Kidney (tissue), 13 donors: ENCODE measurements at regions not wholly inside any gene's neighbourhood (a gene's known extent, or its start where the extent isn't known, plus 50 kb on each side); places are given as distances from the start of the nearest gene placed in this dataset.

Source experiments
- DNase-seq, 5 donors: peaks; one replicate each; pipeline ENCODE4 v3.0.0-alpha.2; 2013 to 2020
- FAIRE-seq: peaks from 2 replicates; lab custom pipeline; 2012; peaks lifted over from hg19 to GRCh38; lab: Jason Lieb, UNC
- H3K27ac ChIP-seq, 2 donors: one replicate each; pipeline ENCODE4 v1.7.0; 2013; ENCODE audit warnings: low read depth in 2 of 2, low read length in 2 of 2, inconsistent platforms in 1 of 2
- H3K27me3 ChIP-seq: one replicate; pipeline ENCODE4 v1.7.1; 2013; ENCODE audit warnings: low read length, inconsistent platforms; ENCODE audit not compliant: control insufficient read depth, insufficient read depth
- H3K36me3 ChIP-seq, 3 donors: one replicate each; pipeline versions ENCODE4 v1.7.0 to v1.7.1; 2013; ENCODE audit warnings: low read length in 3 of 3, control low read depth in 1 of 3, inconsistent platforms in 1 of 3; ENCODE audit not compliant: insufficient read depth in 3 of 3, control insufficient read depth in 2 of 3
- H3K4me1 ChIP-seq, 3 donors: one replicate each; pipeline versions ENCODE4 v1.7.0 to v1.7.1; 2013; ENCODE audit warnings: low read length in 3 of 3, inconsistent platforms in 1 of 3, low read depth in 1 of 3; ENCODE audit not compliant: control insufficient read depth in 2 of 3, insufficient read depth in 2 of 3
- H3K4me3 ChIP-seq, 3 donors: one replicate each; pipeline versions ENCODE4 v1.7.0 to v1.8.1; 2013; ENCODE audit warnings: low read length in 3 of 3, control low read depth in 1 of 3, inconsistent platforms in 1 of 3
- H3K9ac ChIP-seq, 3 donors: one replicate each; pipeline versions ENCODE4 v1.7.0 to v1.7.1; 2013; ENCODE audit warnings: low read length in 3 of 3, control low read depth in 1 of 3, inconsistent platforms in 1 of 3
- H3K9me3 ChIP-seq, 3 donors: one replicate each; pipeline versions ENCODE4 v1.7.0 to v1.7.1; 2013; ENCODE audit warnings: low read length in 3 of 3, control low read depth in 1 of 3, inconsistent platforms in 1 of 3; ENCODE audit not compliant: control insufficient read depth in 2 of 3, insufficient read depth in 1 of 3
- CTCF ChIP-seq: IDR thresholded peaks from 3 replicates; pipeline ENCODE4 v1.5.1; 2012; ENCODE audit warnings: mild to moderate bottlenecking, moderate library complexity, borderline replicate concordance; ENCODE audit not compliant: insufficient read depth; ENCODE audit errors: extremely low read depth
- intact Hi-C: fragments of 100-400 bp; cut with DNase I; formaldehyde crosslinking; loops from one replicate; pipeline ENCODE4 v1.11.1; 2022
- donor health status: control.
- donor health status: control.
- donor health status: control.
- donor health status: control.
- donor health status: control.
- donor health status: DM: yes; HTN: yes; CAD: no.
- donor health status: Normal renal cell carcinoma (clear cell type).

GRCh38 chrX:45799576-45799975 is 598.9 kb upstream of the DIPK2B start:
- FAIRE-seq (no peak), DNase-seq (peak in 1 of 5 donors; percentile 24)
- TF ChIP-seq CTCF = no peak
- Histone ChIP-seq H3K9me3 (no peaks in the 10 kb centered on the region), H3K4me1 (no peaks in the 10 kb centered on the region), H3K4me3 (no peak overlapping the region), H3K9ac (no peak overlapping the region), H3K27me3 (no peaks in the 10 kb centered on the region), H3K36me3 (no peaks in the 10 kb centered on the region), H3K27ac (no peak overlapping the region)
- intact Hi-C loops = no loop called here

- FAIRE-seq = no peak
Measured at GRCh38 chrX:45795546-45795945, 594.9 kb upstream of the DIPK2B start.

GRCh38 chrX:45794995-45795337 is 594.3 kb upstream of the DIPK2B start:
- Histone ChIP-seq H3K4me1 (no peaks in the 10 kb centered on the region), H3K27me3 (no peaks in the 10 kb centered on the region), H3K27ac (no peak overlapping the region), H3K9ac (no peak overlapping the region), H3K36me3 (no peaks in the 10 kb centered on the region), H3K4me3 (no peak overlapping the region), H3K9me3 (no peaks in the 10 kb centered on the region)
- DNase-seq = no peak
- no peak for FAIRE-seq
- no peak for TF ChIP-seq CTCF
- intact Hi-C loops = no loop called here

More at GRCh38 chrX:45795546-45795945, 594.9 kb upstream of the DIPK2B start:
- no peak for DNase-seq
- Histone ChIP-seq H3K9ac (no peak overlapping the region), H3K4me1 (no peaks in the 10 kb centered on the region), H3K27ac (no peak overlapping the region), H3K27me3 (no peaks in the 10 kb centered on the region), H3K9me3 (no peaks in the 10 kb centered on the region), H3K36me3 (no peaks in the 10 kb centered on the region), H3K4me3 (no peak overlapping the region)
- intact Hi-C loops = no loop called here
- TF ChIP-seq CTCF = no peak

GRCh38 chrX:45794323-45794994 is 593.8 kb upstream of the DIPK2B start:
- Histone ChIP-seq H3K36me3 (no peaks in the 10 kb centered on the region), H3K4me1 (no peaks in the 10 kb centered on the region), H3K9me3 (no peaks in the 10 kb centered on the region), H3K4me3 (no peak overlapping the region), H3K27ac (no peak overlapping the region), H3K27me3 (no peaks in the 10 kb centered on the region), H3K9ac (no peak overlapping the region)
- no peak for TF ChIP-seq CTCF
- DNase-seq (no peak), FAIRE-seq (no peak)
- intact Hi-C loops = no loop called here
